Epithelial cell of esophagus (primary cell): ENCODE measurements at regions not wholly inside any gene's neighbourhood (a gene's known extent, or its start where the extent isn't known, plus 50 kb on each side); places are given as distances from the start of the nearest gene placed in this dataset.

Source experiments
- DNase-seq: peaks from one replicate; pipeline ENCODE4 v3.0.0; 2010; ENCODE audit warnings: low read depth
- H3K4me3 ChIP-seq: 2 replicates; pipeline ENCODE4 v1.5.1; 2011; ENCODE audit warnings: mild to moderate bottlenecking, low read length, control low read depth
- TF ChIP-seq, protein P1 (sequence below): IDR thresholded peaks from 2 replicates; pipeline ENCODE4 v1.5.1; 2011; ENCODE audit warnings: low read depth, mild to moderate bottlenecking, low read length, control low read depth, inconsistent platforms; ENCODE audit not compliant: insufficient read depth; ENCODE audit errors: missing control alignments

DNA sequence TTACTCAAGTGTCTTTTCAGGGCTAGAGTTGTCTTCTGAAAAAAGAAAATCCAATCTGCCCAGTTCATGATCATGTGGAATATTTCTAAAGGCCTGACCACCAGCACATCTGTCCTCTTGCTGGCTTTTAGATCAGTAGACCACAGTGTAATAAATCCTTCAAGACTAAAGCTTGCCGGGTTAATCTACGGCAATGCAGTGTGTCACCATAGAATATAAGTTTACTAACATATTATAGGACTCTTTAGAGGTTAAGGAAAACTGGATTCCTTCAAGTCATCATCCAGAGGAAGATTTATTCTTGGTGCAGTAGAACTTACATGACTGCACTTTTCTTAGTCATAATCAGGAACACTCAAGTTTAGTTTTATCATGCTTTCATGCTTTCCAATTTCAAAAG, 349.5 kb downstream of the SEMA3D start:
- no peak overlapping the region for H3K4me3 ChIP-seq
- no peak for DNase-seq
- TF ChIP-seq, protein P1, sequence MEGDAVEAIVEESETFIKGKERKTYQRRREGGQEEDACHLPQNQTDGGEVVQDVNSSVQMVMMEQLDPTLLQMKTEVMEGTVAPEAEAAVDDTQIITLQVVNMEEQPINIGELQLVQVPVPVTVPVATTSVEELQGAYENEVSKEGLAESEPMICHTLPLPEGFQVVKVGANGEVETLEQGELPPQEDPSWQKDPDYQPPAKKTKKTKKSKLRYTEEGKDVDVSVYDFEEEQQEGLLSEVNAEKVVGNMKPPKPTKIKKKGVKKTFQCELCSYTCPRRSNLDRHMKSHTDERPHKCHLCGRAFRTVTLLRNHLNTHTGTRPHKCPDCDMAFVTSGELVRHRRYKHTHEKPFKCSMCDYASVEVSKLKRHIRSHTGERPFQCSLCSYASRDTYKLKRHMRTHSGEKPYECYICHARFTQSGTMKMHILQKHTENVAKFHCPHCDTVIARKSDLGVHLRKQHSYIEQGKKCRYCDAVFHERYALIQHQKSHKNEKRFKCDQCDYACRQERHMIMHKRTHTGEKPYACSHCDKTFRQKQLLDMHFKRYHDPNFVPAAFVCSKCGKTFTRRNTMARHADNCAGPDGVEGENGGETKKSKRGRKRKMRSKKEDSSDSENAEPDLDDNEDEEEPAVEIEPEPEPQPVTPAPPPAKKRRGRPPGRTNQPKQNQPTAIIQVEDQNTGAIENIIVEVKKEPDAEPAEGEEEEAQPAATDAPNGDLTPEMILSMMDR: no peak

DNA sequence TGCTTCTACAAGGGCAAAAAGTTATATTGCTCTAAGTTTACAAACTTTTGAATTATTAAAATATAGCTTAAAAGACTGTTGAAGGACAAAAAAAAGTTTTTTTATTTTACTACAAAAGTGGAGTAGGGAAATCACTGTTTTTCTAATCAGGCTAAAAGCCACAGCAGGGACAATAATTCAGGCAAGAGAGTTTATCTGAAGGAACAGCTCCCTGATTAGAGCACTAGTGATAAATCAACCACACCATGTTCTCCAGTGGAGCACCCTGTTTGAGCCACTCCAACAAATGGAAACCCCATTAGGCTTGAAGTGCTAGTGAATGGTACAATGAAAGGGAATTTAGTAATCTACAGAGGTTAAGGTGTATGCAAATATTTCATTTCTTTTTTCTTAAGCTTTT, 357.1 kb downstream of the SEMA3D start:
- no peak overlapping the region for H3K4me3 ChIP-seq
- no peak for DNase-seq
- TF ChIP-seq, protein P1: no peak

DNA sequence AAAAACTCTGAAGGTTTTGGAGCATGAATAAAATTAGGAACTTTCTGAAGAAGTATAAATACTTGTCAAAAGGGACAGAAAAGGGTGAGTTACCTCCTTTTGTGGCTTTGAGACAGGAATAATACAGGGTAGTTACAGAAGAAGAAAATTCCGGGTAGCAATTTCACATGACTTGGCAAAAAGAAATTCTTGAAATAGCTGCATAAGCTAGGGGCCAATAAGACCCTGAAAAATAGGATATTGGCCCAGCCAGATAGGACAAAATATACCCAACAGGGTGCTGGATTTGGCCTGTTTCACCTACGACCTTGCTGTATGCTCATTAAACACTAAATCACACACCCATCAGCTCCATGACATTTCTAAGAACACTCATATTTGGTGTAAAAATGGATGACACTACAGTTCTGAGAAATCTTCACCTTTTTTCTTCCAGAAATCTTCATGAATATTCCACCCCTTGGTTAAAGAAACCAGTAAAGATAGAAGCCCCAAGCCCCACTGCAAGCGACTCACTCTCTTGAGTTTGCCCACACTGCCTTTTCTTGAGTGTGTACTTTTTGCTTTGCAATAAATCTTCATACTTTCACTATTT, 362.7 kb downstream of the SEMA3D start:
- TF ChIP-seq, protein P1: no peak
- DNase-seq: no peak

DNA sequence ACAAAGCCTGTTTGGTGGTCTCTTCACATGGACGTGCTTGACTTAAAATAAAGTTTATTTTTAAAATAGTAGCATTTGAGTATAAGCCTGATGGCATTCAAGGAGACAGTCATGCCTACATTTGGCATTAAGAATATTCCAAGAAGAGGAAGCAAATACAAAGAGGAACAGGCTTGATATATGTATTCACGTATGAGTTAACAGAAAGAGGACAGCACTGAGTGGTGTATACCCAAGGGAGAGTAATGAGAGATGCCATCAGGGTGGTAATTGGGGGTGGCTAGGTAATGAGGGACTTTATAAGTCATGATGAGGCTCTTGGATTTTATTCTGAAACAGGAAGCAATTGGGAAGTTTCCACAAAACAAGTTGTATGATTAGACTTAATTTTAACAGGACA, 363.3 kb downstream of the SEMA3D start:
- TF ChIP-seq, protein P1: no peak
- H3K4me3 ChIP-seq: no peak overlapping the region
- DNase-seq: no peak

More for the DNA sequence above, 362.7 kb downstream of the SEMA3D start:
- H3K4me3 ChIP-seq: no peak overlapping the region

DNA sequence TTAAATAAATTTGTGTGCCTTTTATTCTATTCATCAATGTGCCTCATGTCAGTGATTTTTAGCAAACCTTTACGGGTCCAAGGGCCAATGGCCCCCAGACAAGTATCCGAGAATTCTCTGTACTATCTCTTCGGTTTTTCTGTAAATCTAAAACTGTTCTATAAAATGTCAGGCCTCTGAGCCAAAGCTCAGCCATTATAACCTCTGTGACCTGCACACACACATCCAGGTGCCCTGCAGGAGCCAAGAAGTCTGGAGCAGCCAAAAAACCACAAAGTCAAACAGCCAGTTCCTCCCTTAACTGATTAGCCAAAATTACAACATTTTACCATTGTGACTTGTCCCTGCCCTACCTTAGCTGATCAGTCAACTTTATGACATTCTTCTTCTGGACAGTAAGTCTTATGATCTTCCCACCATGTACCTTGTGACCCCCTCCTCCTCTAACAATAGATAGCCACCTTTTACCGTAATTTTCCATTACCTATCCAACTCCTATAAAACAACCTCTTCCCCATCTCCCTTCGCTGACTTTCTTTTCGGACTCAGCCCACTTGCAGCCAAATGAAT, 363.8 kb downstream of the SEMA3D start:
- H3K4me3 ChIP-seq: no peak overlapping the region
- no peak for DNase-seq
- TF ChIP-seq, protein P1: no peak

DNA sequence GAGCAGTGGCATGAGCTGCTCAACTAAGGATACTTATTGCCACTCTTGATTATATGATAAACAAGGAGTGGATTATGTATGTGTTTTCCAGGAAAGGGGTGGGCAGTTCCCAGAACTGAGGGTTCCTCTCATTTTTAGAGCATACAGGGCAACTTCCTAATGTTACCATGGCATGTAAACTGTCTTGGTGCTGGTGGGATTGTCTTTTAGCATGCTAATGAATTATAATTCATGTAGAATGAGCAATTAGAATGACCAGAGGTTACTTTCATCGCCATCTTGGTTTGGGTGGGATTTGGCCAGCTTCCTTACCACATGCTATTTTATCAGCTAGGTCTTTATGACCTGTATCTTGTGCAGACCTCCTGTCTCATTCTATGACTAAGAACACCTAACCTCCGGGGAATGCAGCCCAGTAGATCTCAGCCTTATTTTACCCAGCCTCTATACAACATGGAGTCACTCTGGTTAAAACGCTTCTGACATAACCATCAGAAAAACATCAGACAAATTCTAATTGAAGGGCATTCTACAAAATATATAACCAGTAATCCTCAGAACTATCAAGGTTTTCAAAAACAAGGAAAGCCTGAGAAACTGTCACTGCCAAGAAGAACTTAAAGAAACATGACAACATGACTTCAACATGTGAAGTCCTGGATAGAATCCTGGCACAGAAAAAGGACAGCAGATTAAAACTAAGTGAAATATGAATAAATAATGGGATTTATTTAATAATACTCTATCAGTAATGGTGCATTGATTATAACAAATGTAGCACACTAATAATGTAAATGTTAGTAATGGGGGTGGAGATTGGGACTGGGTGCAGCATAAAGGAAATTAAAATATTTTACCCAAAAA, 365.0 kb downstream of the SEMA3D start:
- no peak for DNase-seq
- no peak overlapping the region for H3K4me3 ChIP-seq
- TF ChIP-seq, protein P1: no peak
